GM18870 (cell line): ENCODE measurements at regions not wholly inside any gene's neighbourhood (a gene's known extent, or its start where the extent isn't known, plus 50 kb on each side); places are given as distances from the start of the nearest gene placed in this dataset.

Source experiments
- ATAC-seq: cut with Tn5 transposase; IDR thresholded peaks from one replicate; pipeline ENCODE4 v1.9.1; 2021; ENCODE audit warnings: moderate library complexity; ENCODE audit not compliant: unreplicated experiment

- no peak for ATAC-seq
These were observed 64.7 kb upstream of the XCR1 start for GRCh38 chr3:46091741-46092701.

DNA sequence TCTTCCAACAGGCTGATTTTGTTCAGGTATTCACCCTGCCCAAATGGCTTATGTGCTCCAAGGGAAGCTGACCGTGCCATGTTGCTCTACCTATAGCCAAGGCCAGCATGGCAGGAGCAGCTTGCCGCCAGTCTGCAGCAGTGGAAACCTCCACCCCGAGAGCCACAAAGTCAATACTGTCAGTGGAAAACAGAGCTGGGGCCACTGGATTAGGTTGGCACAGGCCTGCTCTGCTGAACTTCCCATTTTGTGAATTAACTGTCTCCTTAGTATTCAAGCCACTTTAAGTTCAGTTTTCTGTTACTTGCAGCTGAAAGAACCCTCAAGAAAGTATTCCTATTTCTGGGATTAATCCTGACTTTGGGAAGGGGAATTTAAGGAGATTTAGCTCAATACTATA, 63.8 kb upstream of the XCR1 start:
- ATAC-seq, result no peak

- peak; percentile 38 for ATAC-seq
These were observed 62.9 kb upstream of the XCR1 start for GRCh38 chr3:46090161-46090591.

DNA sequence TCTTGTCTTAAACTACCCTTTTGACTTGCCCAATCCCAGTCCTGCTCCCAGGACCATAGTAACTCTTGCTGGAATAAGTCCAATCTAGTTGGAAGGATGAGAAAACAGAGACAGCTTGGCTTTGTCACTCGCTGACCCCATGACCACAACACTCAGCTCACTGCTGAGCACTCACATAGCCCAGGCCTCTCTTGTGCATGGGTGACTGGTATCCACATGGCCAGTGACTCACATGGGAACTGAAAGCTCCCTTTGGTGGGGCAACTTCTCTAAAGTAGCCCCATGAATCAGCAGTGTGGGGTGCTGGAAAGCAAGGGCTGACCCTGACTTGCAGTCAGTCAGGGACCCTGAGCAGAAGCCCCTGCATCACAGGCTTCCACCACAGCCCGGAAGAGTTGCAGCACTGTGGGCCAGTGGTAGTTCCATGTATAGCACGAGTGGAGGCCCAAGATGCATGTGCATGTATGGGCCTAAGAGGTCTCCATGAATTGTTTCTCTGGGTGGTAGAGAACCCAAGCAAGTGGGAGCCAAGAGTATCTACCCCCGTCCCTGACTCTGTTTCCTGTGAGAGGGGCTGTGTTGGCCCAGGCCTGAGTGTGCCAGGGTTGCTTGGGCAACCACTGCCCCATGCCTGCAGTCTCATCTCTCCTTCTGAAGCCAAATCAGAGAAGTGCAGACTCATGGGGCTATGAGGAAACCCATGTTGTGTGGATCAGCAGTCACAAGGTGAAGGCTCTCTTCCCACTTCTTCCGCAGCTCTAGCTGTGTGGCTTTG, 62.1 kb upstream of the XCR1 start:
- no peak for ATAC-seq

DNA sequence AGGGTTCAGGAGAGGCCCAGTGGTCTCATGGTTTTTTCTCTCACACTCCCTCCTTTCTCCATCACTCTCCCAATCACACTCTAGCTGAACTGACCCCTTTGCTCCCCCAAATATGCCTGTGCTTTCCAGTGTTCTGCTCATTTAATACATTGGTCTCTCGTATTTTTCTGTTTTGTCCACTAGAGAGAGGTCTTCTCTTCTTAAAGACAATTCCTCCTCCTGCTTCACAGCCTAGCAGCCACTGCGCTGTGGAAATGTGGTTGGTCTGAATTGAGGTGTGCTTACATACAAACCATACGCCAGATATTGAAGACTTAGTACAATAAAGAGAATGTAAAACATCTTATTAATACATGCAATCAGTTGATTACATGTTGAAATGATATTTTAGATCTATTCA, 60.6 kb upstream of the XCR1 start:
- ATAC-seq, result no peak

- no peak for ATAC-seq
These were observed 59.7 kb upstream of the XCR1 start for GRCh38 chr3:46086986-46087385.

GRCh38 chr3:46086083-46086437, 58.8 kb upstream of the XCR1 start:
- no peak for ATAC-seq

DNA sequence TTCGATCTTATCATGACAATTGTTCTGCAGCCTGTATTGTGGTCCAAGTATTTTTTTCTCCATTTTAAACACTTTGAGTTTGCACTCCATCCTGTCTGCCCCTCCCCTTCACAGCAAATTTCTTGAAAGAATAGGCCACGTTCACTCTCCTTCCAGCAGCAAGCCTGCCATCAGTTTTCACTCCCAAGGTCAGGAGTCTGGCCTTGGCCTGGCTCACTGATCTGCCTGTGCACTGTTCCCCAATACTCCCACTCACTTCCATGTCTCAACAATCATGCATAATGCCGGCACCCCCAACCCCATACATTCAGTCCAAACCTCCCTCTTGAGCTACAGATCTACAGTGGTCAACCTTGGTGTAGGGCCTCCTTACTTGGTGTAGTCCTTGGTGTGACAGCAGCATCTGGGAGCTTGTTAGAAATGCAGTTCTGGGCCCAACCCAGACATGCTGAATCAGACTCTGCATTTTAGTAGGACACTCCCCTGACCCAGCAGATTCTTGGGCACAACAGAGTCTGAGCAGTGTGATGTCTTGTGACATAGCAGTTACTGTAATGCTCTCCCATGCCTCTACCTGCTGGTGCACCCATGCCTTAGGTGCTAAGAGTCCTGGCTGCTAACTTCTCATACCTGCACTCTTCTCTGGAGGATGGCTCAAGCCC, 58.3 kb upstream of the XCR1 start:
- ATAC-seq, result no peak

GRCh38 chr3:46083956-46084355, 56.7 kb upstream of the XCR1 start:
- ATAC-seq, result no peak

DNA sequence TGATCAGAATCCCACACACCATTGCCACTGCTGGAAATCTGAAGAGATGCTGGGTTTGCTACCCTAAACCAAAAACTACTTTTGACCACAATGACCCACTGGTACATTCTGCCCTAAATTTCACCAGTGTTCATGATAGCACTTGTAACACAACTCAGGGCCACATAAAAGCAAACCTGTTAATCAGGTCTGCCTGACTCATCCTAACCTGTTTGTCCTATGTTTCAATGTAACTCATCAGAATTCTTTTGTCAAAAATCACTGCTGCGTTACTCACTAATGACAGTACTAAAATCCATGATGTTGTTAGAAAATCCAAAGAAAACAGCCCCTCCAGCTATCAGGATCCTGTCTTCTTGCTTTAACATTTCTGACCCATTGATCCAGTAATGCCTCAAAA, 55.6 kb upstream of the XCR1 start:
- ATAC-seq, result no peak

DNA sequence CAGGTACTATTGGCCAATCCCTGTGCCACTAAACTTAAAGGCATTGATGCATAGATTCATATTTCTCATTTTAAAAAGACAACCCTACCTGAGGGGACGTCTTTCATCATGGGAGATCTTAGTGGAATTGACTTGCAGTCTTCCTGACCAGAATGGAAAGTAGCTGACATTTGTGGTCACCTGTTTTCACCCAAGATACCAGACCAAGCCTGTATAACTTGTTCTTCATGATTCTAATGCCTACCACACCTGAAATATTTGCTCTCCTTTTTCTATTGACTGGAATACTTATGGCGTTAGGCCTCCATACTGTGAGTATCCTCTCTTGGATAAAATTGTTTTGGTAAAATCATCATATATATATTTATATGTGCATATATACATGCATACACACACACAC, 54.7 kb upstream of the XCR1 start:
- ATAC-seq, result no peak

DNA sequence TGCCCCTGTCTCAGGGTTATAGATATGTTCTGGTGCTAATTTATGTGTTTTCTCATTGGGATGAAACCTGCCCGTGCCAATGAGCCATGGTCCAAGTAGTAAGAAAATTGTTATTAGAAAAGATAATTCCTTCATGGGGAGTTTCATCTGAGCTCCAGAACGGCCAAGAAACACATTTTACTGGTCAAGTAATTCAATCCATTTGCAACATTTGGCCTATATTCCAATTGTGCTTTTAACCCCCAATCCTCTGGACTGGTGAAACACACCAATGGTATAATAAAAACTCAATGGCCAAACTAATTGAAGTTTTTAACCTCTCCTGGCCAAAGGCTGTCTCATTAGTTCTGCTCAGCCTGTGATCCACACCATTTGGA, 53.7 kb upstream of the XCR1 start:
- no peak for ATAC-seq

- no peak for ATAC-seq
These were observed 53.1 kb upstream of the XCR1 start for GRCh38 chr3:46080124-46080968.

DNA sequence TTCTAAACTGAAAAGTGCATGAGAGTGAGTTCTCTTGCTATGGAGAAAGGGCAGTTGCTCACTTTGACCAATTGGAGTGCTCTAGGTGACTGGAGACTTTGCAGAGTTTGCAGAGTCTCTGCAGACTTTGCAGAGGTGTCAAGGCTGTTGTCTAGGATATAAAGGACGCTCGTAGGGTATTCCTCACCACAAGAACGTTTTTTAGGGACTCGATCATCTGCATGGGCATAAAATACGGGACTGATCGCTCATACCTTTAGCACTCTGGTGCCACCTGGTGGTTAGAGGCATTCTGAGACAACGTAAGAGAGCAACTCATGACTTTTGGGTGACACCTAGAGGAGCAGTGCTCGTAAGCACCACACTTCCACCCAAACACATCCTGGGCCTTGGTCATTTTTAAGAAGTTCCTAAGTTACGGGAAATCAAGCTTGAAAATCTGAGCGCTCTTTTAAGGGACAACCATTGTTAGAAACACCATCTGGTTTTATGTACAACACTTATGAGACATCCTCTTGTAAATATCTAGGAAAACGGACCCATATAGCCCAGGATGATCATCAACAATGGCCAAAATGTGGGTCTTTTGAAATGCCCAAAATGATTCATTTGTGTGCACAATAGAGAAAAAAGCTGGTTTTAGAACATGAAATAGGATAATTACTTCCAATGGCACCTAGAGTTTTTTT, 51.6 kb upstream of the XCR1 start:
- no peak for ATAC-seq
